ENCODE measurements at regions not wholly inside any gene's neighbourhood (a gene's known extent, or its start where the extent isn't known, plus 50 kb on each side); places are given as distances from the start of the nearest gene placed in this dataset.

DNA sequence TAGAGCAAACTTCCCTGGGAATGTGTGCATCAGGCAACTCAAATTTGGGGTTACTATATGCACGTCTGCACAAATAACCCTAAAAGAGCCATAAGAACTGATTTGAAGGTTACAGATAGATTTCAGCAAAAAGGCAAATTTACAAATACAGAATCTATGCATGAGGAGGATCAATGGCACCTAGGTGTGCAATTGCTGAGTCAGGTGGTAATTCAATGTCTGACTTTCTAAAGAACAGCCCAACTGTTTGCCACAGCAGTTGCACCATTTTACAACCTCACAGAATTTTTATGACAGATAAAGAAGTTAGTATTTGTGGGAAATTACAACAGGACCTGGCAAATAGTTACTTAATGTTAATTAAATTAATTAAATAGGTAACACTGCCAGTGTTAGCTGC, 405.5 kb downstream of the TMEM114 start:
- H2AFZ ChIP-seq (ENCODE audit: control insufficient read depth, low read length): no peak overlapping the region
- H3K9me3 ChIP-seq (ENCODE audit: control insufficient read depth, low read depth, low read length): no peaks in the 10 kb centered on the region
- no peaks in the 10 kb centered on the region for H3K4me1 ChIP-seq (ENCODE audit: control insufficient read depth, extremely low read depth, insufficient read depth, low read length)
- H3K27me3 ChIP-seq (ENCODE audit: control insufficient read depth, extremely low read depth, insufficient read depth, low read length): no peaks in the 10 kb centered on the region
- dilution Hi-C loops (cut with MboI; ENCODE audit: extremely low pct_ligation_motif_present, low sequenced_read_pairs): no loop called here
- no peaks in the 10 kb centered on the region for H3K79me2 ChIP-seq (ENCODE audit: control insufficient read depth, insufficient read depth, low read length)
- H3K4me2 ChIP-seq (ENCODE audit: control insufficient read depth, extremely low read depth, insufficient read depth, low read depth, low read length): no peak overlapping the region
- no peak overlapping the region for H3K27ac ChIP-seq (ENCODE audit: control insufficient read depth, insufficient read depth, low read length)
- H3K9ac ChIP-seq (ENCODE audit: control insufficient read depth, extremely low read depth, insufficient read depth, low read length): no peak overlapping the region
- H3K4me3 ChIP-seq (ENCODE audit: control insufficient read depth in 2 of 3, extremely low read depth in 1 of 3, insufficient read depth in 2 of 3, low read depth in 1 of 3, low read length in 3 of 3): no peak overlapping the region
- no peak for TF ChIP-seq EZH2 (IDR thresholded peaks at IDR 0.05; ENCODE audit: low read length)
- TF ChIP-seq, protein P1, sequence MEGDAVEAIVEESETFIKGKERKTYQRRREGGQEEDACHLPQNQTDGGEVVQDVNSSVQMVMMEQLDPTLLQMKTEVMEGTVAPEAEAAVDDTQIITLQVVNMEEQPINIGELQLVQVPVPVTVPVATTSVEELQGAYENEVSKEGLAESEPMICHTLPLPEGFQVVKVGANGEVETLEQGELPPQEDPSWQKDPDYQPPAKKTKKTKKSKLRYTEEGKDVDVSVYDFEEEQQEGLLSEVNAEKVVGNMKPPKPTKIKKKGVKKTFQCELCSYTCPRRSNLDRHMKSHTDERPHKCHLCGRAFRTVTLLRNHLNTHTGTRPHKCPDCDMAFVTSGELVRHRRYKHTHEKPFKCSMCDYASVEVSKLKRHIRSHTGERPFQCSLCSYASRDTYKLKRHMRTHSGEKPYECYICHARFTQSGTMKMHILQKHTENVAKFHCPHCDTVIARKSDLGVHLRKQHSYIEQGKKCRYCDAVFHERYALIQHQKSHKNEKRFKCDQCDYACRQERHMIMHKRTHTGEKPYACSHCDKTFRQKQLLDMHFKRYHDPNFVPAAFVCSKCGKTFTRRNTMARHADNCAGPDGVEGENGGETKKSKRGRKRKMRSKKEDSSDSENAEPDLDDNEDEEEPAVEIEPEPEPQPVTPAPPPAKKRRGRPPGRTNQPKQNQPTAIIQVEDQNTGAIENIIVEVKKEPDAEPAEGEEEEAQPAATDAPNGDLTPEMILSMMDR (optimal IDR thresholded peaks at IDR 0.05 in 1 of 3, IDR thresholded peaks at IDR 0.05 in 1 of 3, conservative IDR thresholded peaks at IDR 0.05 in 1 of 3; ENCODE audit: extremely low read depth in 1 of 3, insufficient read depth in 2 of 3, low read length in 3 of 3): no peak
- no peaks in the 10 kb centered on the region for H3K9me1 ChIP-seq (ENCODE audit: control insufficient read depth, extremely low read depth, insufficient read depth, low read length)
- no peaks in the 10 kb centered on the region for H3K36me3 ChIP-seq (ENCODE audit: control insufficient read depth in 2 of 2, extremely low read depth in 1 of 2, insufficient read depth in 2 of 2, low read length in 2 of 2)
- DNase-seq (ENCODE audit: low read depth, low spot score) (no peak), FAIRE-seq (no peak)
- H4K20me1 ChIP-seq (ENCODE audit: control insufficient read depth, extremely low read depth, insufficient read depth, low read length): no peaks in the 10 kb centered on the region

DNA sequence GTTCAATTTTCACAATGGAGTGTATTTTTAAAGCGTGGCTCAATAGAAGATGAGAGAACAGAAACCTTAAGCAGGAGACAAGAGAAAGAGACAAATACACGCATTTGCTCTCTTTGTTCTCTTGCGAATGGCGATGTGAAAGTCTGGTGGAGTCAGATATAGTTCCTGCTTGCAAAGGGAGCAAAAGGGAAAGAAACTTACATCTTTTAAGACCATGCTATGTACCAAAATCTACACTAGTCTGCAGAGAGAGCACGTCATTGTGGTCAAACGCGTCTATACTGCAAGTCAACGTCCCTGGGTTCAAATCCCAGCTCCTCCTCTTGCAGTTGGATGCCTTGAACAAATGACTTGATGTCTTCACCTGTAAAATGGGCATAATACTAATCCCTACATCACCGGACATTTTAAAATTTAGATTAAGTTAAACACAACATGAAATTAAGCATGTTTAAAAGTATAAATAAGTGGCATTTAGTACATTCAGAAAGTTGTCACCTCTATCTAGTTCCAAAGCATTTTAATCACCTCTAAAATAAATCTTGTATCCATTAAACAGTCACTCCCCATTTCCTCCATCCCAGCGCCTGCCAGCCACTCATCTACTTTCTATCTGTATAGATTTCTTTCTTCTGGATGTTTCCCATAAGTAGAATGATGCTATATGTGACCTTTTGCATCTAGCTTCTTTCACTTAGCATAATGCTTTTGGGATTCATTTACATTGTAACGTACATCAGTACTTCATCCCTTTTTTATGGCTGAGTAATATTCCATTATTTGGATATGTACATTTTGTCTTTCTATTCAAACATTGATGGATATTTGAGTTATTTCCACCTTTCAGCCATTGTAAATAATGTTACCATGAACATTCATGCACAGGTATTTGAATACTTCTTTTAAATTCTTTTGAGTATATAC, 406.9 kb downstream of the TMEM114 start:
- Histone ChIP-seq H3K27ac (ENCODE audit: control insufficient read depth, insufficient read depth, low read length) (no peak overlapping the region), H3K79me2 (ENCODE audit: control insufficient read depth, insufficient read depth, low read length) (no peaks in the 10 kb centered on the region), H4K20me1 (ENCODE audit: control insufficient read depth, extremely low read depth, insufficient read depth, low read length) (no peaks in the 10 kb centered on the region), H3K36me3 (ENCODE audit: control insufficient read depth in 2 of 2, extremely low read depth in 1 of 2, insufficient read depth in 2 of 2, low read length in 2 of 2) (no peaks in the 10 kb centered on the region), H3K4me1 (ENCODE audit: control insufficient read depth, extremely low read depth, insufficient read depth, low read length) (no peaks in the 10 kb centered on the region), H3K9ac (ENCODE audit: control insufficient read depth, extremely low read depth, insufficient read depth, low read length) (no peak overlapping the region), H2AFZ (ENCODE audit: control insufficient read depth, low read length) (no peak overlapping the region), H3K4me3 (ENCODE audit: control insufficient read depth in 2 of 3, extremely low read depth in 1 of 3, insufficient read depth in 2 of 3, low read depth in 1 of 3, low read length in 3 of 3) (no peak overlapping the region), H3K9me3 (ENCODE audit: control insufficient read depth, low read depth, low read length) (no peaks in the 10 kb centered on the region), H3K4me2 (ENCODE audit: control insufficient read depth, extremely low read depth, insufficient read depth, low read depth, low read length) (no peak overlapping the region), H3K27me3 (ENCODE audit: control insufficient read depth, extremely low read depth, insufficient read depth, low read length) (no peaks in the 10 kb centered on the region), H3K9me1 (ENCODE audit: control insufficient read depth, extremely low read depth, insufficient read depth, low read length) (no peaks in the 10 kb centered on the region)
- FAIRE-seq (no peak), DNase-seq (ENCODE audit: low read depth, low spot score) (no peak)
- TF ChIP-seq, protein P1 (optimal IDR thresholded peaks at IDR 0.05 in 1 of 3, IDR thresholded peaks at IDR 0.05 in 1 of 3, conservative IDR thresholded peaks at IDR 0.05 in 1 of 3; ENCODE audit: extremely low read depth in 1 of 3, insufficient read depth in 2 of 3, low read length in 3 of 3): no peak
- no peak for TF ChIP-seq EZH2 (IDR thresholded peaks at IDR 0.05; ENCODE audit: low read length)
- dilution Hi-C loops (cut with MboI; ENCODE audit: extremely low pct_ligation_motif_present, low sequenced_read_pairs): no loop called here
